ENCODE measurements at regions not wholly inside any gene's neighbourhood (a gene's known extent, or its start where the extent isn't known, plus 50 kb on each side); places are given as distances from the start of the nearest gene placed in this dataset.

DNA sequence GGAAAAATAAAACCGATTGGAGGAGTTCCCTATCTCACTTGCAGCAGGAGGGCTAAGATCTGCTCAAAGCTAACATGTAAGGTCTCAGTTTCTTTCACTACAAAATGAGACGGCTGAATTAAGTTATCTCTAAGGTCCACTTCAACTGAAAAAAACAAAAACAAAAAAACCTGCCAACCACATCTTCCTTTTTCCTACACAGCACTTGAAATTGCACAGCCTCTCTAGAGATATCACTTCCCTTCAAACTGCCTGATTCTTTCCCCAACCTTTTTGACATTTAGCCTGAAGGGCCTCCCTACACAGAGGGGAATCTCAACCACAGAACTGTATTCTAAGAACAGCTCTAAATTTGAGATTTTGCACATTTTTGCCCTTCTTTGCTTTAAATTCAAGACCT lies 227.9 kb upstream of the TARS1 start:
- Mint-ChIP-seq H3K4me3 (no peak overlapping the region), H3K27me3 (no peaks in the 10 kb centered on the region), H3K9me3 (peaks cover 0 to 17% (median 2%) of the 10 kb centered on the region in 5 donors), H3K4me1 (no peaks in the 10 kb centered on the region), H3K27ac (no peak overlapping the region), H3K36me3 (peaks cover 0 to 4% (median 0%) of the 10 kb centered on the region in 3 donors)
- DNase-seq = no peak
- H3K27ac ChIP-seq (ENCODE audit: low read depth, low read length) = no peak overlapping the region
- POLR2A ChIA-PET = no interaction called here
- H3K4me3 ChIP-seq (ENCODE audit: low read length) = no peak overlapping the region
- no peaks in the 10 kb centered on the region for H3K36me3 ChIP-seq (ENCODE audit: insufficient read depth, low read length)
- H3K9me3 ChIP-seq (ENCODE audit: low read length) = no peaks in the 10 kb centered on the region
- H3K4me1 ChIP-seq (ENCODE audit: insufficient read depth, low read length) = no peaks in the 10 kb centered on the region
- CTCF ChIA-PET = no interaction called here
- no peaks in the 10 kb centered on the region for H3K27me3 ChIP-seq (ENCODE audit: insufficient read depth, low read length, poor library complexity, severe bottlenecking)

- Histone ChIP-seq H3K27ac (ENCODE audit: low read depth, low read length) (no peak overlapping the region), H3K27me3 (ENCODE audit: insufficient read depth, low read length, poor library complexity, severe bottlenecking) (no peaks in the 10 kb centered on the region), H3K4me3 (ENCODE audit: low read length) (no peak overlapping the region), H3K4me1 (ENCODE audit: insufficient read depth, low read length) (no peaks in the 10 kb centered on the region), H3K36me3 (ENCODE audit: insufficient read depth, low read length) (no peaks in the 10 kb centered on the region), H3K9me3 (ENCODE audit: low read length) (no peaks in the 10 kb centered on the region)
- no peak overlapping the region for H3K4me3 Mint-ChIP-seq
- H3K36me3 Mint-ChIP-seq = peaks cover 0 to 3% (median 0%) of the 10 kb centered on the region in 3 donors
- H3K4me1 Mint-ChIP-seq = no peaks in the 10 kb centered on the region
- ChIA-PET CTCF (no interaction called here), POLR2A (no interaction called here)
- no peak for DNase-seq
- no peaks in the 10 kb centered on the region for H3K27me3 Mint-ChIP-seq
- H3K9me3 Mint-ChIP-seq = peaks cover 0 to 7% (median 5%) of the 10 kb centered on the region in 5 donors
- H3K27ac Mint-ChIP-seq = no peak overlapping the region
Observed at GRCh38 chr5:33223563-33224284, 217.0 kb upstream of the TARS1 start.

- H3K27me3 ChIP-seq (ENCODE audit: insufficient read depth, low read length, poor library complexity, severe bottlenecking) = no peaks in the 10 kb centered on the region
- ChIA-PET CTCF (no interaction called here), POLR2A (no interaction called here)
- DNase-seq = no peak
- H3K27ac ChIP-seq (ENCODE audit: low read depth, low read length) = no peak overlapping the region
- H3K36me3 Mint-ChIP-seq = peaks cover 0 to 3% (median 1%) of the 10 kb centered on the region in 3 donors
- H3K36me3 ChIP-seq (ENCODE audit: insufficient read depth, low read length) = no peaks in the 10 kb centered on the region
- H3K9me3 ChIP-seq (ENCODE audit: low read length) = no peaks in the 10 kb centered on the region
- no peaks in the 10 kb centered on the region for H3K27me3 Mint-ChIP-seq
- H3K27ac Mint-ChIP-seq = no peak overlapping the region
- no peaks in the 10 kb centered on the region for H3K4me1 Mint-ChIP-seq
- no peak overlapping the region for H3K4me3 ChIP-seq (ENCODE audit: low read length)
- H3K4me1 ChIP-seq (ENCODE audit: insufficient read depth, low read length) = no peaks in the 10 kb centered on the region
- no peak overlapping the region for H3K4me3 Mint-ChIP-seq
- peaks cover 0 to 7% (median 5%) of the 10 kb centered on the region in 5 donors for H3K9me3 Mint-ChIP-seq
Observed at GRCh38 chr5:33224285-33224961, 216.3 kb upstream of the TARS1 start.

- H3K27me3 Mint-ChIP-seq = no peaks in the 10 kb centered on the region
Observed at GRCh38 chr5:33227247-33227646, 213.5 kb upstream of the TARS1 start.

DNA sequence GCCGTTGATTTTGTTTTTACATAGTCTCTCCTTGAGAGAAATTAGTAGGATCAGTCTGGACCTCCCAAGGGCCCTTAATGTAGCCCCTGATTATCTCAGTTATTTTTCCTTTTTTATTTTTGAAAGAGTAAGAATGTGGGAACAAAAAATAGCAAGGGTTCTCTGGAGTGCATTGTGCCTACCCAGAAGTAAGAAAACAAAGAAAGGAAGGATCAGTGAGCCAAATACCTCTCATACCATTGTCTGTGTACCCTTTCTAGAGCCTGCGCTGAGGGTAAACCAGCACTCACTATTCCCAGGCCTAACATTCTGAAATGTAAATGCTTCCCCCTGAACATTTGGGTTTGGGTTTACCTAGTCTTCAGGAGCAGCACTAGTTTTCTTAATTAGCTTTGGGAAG lies 213.0 kb upstream of the TARS1 start:
- H3K36me3 ChIP-seq (ENCODE audit: insufficient read depth, low read length) = no peaks in the 10 kb centered on the region
- H3K27me3 Mint-ChIP-seq = no peaks in the 10 kb centered on the region
- no peak overlapping the region for H3K27ac ChIP-seq (ENCODE audit: low read depth, low read length)
- no peak for DNase-seq
- H3K4me3 ChIP-seq (ENCODE audit: low read length) = no peak overlapping the region
- H3K4me3 Mint-ChIP-seq = no peak overlapping the region
- CTCF ChIA-PET = no interaction called here
- H3K4me1 ChIP-seq (ENCODE audit: insufficient read depth, low read length) = no peaks in the 10 kb centered on the region
- H3K36me3 Mint-ChIP-seq = peaks cover 0 to 3% (median 1%) of the 10 kb centered on the region in 3 donors
- no peaks in the 10 kb centered on the region for H3K27me3 ChIP-seq (ENCODE audit: insufficient read depth, low read length, poor library complexity, severe bottlenecking)
- POLR2A ChIA-PET = no interaction called here
- H3K27ac Mint-ChIP-seq = no peak overlapping the region
- no peaks in the 10 kb centered on the region for H3K9me3 ChIP-seq (ENCODE audit: low read length)
- H3K9me3 Mint-ChIP-seq = peaks cover 0 to 10% (median 5%) of the 10 kb centered on the region in 5 donors
- H3K4me1 Mint-ChIP-seq = no peaks in the 10 kb centered on the region

More at GRCh38 chr5:33227247-33227646, 213.5 kb upstream of the TARS1 start:
- Mint-ChIP-seq H3K4me1 (no peaks in the 10 kb centered on the region), H3K27ac (no peak overlapping the region), H3K9me3 (peaks cover 0 to 10% (median 5%) of the 10 kb centered on the region in 5 donors), H3K4me3 (no peak overlapping the region), H3K36me3 (peaks cover 0 to 3% (median 1%) of the 10 kb centered on the region in 3 donors)
- Histone ChIP-seq H3K27ac (ENCODE audit: low read depth, low read length) (no peak overlapping the region), H3K4me3 (ENCODE audit: low read length) (no peak overlapping the region), H3K9me3 (ENCODE audit: low read length) (no peaks in the 10 kb centered on the region), H3K36me3 (ENCODE audit: insufficient read depth, low read length) (no peaks in the 10 kb centered on the region), H3K27me3 (ENCODE audit: insufficient read depth, low read length, poor library complexity, severe bottlenecking) (no peaks in the 10 kb centered on the region), H3K4me1 (ENCODE audit: insufficient read depth, low read length) (no peaks in the 10 kb centered on the region)
- POLR2A ChIA-PET = no interaction called here
- DNase-seq = no peak
- CTCF ChIA-PET = no interaction called here

- Histone ChIP-seq H3K4me1 (ENCODE audit: insufficient read depth, low read length) (no peaks in the 10 kb centered on the region), H3K27ac (ENCODE audit: low read depth, low read length) (no peak overlapping the region), H3K9me3 (ENCODE audit: low read length) (no peaks in the 10 kb centered on the region), H3K27me3 (ENCODE audit: insufficient read depth, low read length, poor library complexity, severe bottlenecking) (no peaks in the 10 kb centered on the region), H3K36me3 (ENCODE audit: insufficient read depth, low read length) (no peaks in the 10 kb centered on the region), H3K4me3 (ENCODE audit: low read length) (no peak overlapping the region)
- H3K27me3 Mint-ChIP-seq = no peaks in the 10 kb centered on the region
- no peak for DNase-seq
- no peaks in the 10 kb centered on the region for H3K4me1 Mint-ChIP-seq
- CTCF ChIA-PET = no interaction called here
- H3K4me3 Mint-ChIP-seq = no peak overlapping the region
- POLR2A ChIA-PET = no interaction called here
- H3K27ac Mint-ChIP-seq = no peak overlapping the region
- peaks cover 0 to 3% (median 1%) of the 10 kb centered on the region in 3 donors for H3K36me3 Mint-ChIP-seq
- H3K9me3 Mint-ChIP-seq = peaks cover 0 to 10% (median 5%) of the 10 kb centered on the region in 5 donors
Observed at GRCh38 chr5:33228149-33228548, 212.6 kb upstream of the TARS1 start.

GRCh38 chr5:33229216-33229615 lies 211.5 kb upstream of the TARS1 start:
- H3K36me3 ChIP-seq (ENCODE audit: insufficient read depth, low read length) = no peaks in the 10 kb centered on the region
- DNase-seq = no peak
- no peaks in the 10 kb centered on the region for H3K4me1 ChIP-seq (ENCODE audit: insufficient read depth, low read length)
- H3K27me3 ChIP-seq (ENCODE audit: insufficient read depth, low read length, poor library complexity, severe bottlenecking) = no peaks in the 10 kb centered on the region
- peaks cover 0 to 3% (median 1%) of the 10 kb centered on the region in 3 donors for H3K36me3 Mint-ChIP-seq
- no peak overlapping the region for H3K27ac ChIP-seq (ENCODE audit: low read depth, low read length)
- CTCF ChIA-PET = no interaction called here
- POLR2A ChIA-PET = interaction anchor here (0.7 kb wide), 1 partner anchor 52 kb away, joined by 3 read pairs; no protein-coding TSS in a partner anchor
- H3K27ac Mint-ChIP-seq = no peak overlapping the region
- H3K9me3 Mint-ChIP-seq = peaks cover 0 to 10% (median 5%) of the 10 kb centered on the region in 5 donors
- no peaks in the 10 kb centered on the region for H3K9me3 ChIP-seq (ENCODE audit: low read length)
- no peak overlapping the region for H3K4me3 ChIP-seq (ENCODE audit: low read length)
- H3K27me3 Mint-ChIP-seq = no peaks in the 10 kb centered on the region
- H3K4me3 Mint-ChIP-seq = no peak overlapping the region
- H3K4me1 Mint-ChIP-seq = no peaks in the 10 kb centered on the region

- H3K4me3 ChIP-seq (ENCODE audit: low read length) = no peak overlapping the region
- POLR2A ChIA-PET = no interaction called here
- no peaks in the 10 kb centered on the region for H3K27me3 ChIP-seq (ENCODE audit: insufficient read depth, low read length, poor library complexity, severe bottlenecking)
- peaks cover 0 to 10% (median 5%) of the 10 kb centered on the region in 5 donors for H3K9me3 Mint-ChIP-seq
- no peaks in the 10 kb centered on the region for H3K4me1 ChIP-seq (ENCODE audit: insufficient read depth, low read length)
- no peak overlapping the region for H3K27ac Mint-ChIP-seq
- no peak for DNase-seq
- H3K27me3 Mint-ChIP-seq = no peaks in the 10 kb centered on the region
- H3K4me3 Mint-ChIP-seq = no peak overlapping the region
- H3K27ac ChIP-seq (ENCODE audit: low read depth, low read length) = no peak overlapping the region
- H3K9me3 ChIP-seq (ENCODE audit: low read length) = no peaks in the 10 kb centered on the region
- H3K4me1 Mint-ChIP-seq = peaks cover 0 to 3% (median 0%) of the 10 kb centered on the region in 3 donors
- peaks cover 0 to 3% (median 1%) of the 10 kb centered on the region in 3 donors for H3K36me3 Mint-ChIP-seq
- H3K36me3 ChIP-seq (ENCODE audit: insufficient read depth, low read length) = no peaks in the 10 kb centered on the region
- CTCF ChIA-PET = no interaction called here
Observed at GRCh38 chr5:33230467-33231078, 210.2 kb upstream of the TARS1 start.
